Liver (tissue), 3 donors: ENCODE measurements at regions not wholly inside any gene's neighbourhood (a gene's known extent, or its start where the extent isn't known, plus 50 kb on each side); places are given as distances from the start of the nearest gene placed in this dataset.

Experiments
- FOXA1 ChIP-seq: IDR thresholded peaks from 2 replicates; pipeline ENCODE4 v1.6.1; 2016; ENCODE audit warnings: antibody characterized with exemption
- FOXA2 ChIP-seq: IDR thresholded peaks from 2 replicates; pipeline ENCODE4 v1.6.1; 2016; ENCODE audit warnings: antibody characterized with exemption
- GABPA ChIP-seq, 2 donors: IDR thresholded peaks in 1 of 2; conservative IDR thresholded peaks in 1 of 2; 2 replicates each; pipeline ENCODE4 v1.6.1; 2016; ENCODE audit warnings: antibody characterized with exemption in 2 of 2, mild to moderate bottlenecking in 1 of 2, moderate library complexity in 1 of 2
- HNF4A ChIP-seq, 2 donors: conservative IDR thresholded peaks; 2 replicates each; pipeline ENCODE4 v1.6.1; 2016; ENCODE audit warnings: antibody characterized with exemption in 2 of 2, mild to moderate bottlenecking in 2 of 2
- JUND ChIP-seq, 2 donors: IDR thresholded peaks; 2 replicates each; pipeline ENCODE4 v1.6.1; 2016; ENCODE audit warnings: antibody characterized with exemption in 2 of 2
- RAD21 ChIP-seq, 2 donors: IDR thresholded peaks; 2 replicates each; pipeline ENCODE4 v1.6.1; 2016; ENCODE audit warnings: antibody characterized with exemption in 2 of 2, mild to moderate bottlenecking in 2 of 2
- TAF1 ChIP-seq: conservative IDR thresholded peaks from 2 replicates; pipeline ENCODE4 v1.6.1; 2016; ENCODE audit warnings: antibody characterized with exemption, mild to moderate bottlenecking
- YY1 ChIP-seq: IDR thresholded peaks from 2 replicates; pipeline ENCODE4 v1.6.1; 2016; ENCODE audit warnings: antibody characterized with exemption, mild to moderate bottlenecking
- TF ChIP-seq, protein P1 (sequence below): fragments of 150-350 bp; IDR thresholded peaks from 2 replicates; pipeline ENCODE4 v1.5.1; 2017; ENCODE audit warnings: improper control_type of control experiment, low read depth, low read length; ENCODE audit not compliant: missing input control
- TF ChIP-seq, protein P2 (sequence below): IDR thresholded peaks from 2 replicates; pipeline ENCODE4 v1.6.1; 2016; ENCODE audit warnings: antibody characterized with exemption, mild to moderate bottlenecking
- TF ChIP-seq, protein P3 (sequence below): IDR thresholded peaks from 2 replicates; pipeline ENCODE4 v1.6.1; 2016; ENCODE audit warnings: antibody characterized with exemption
- TF ChIP-seq, protein P4 (sequence below): IDR thresholded peaks from 2 replicates; pipeline ENCODE4 v1.6.1; 2016; ENCODE audit warnings: antibody characterized with exemption
- TF ChIP-seq, protein P5 (sequence below): IDR thresholded peaks from 2 replicates; pipeline ENCODE4 v1.6.1; 2016; ENCODE audit warnings: antibody characterized with exemption
- donor health status: healthy.
- donor health status: healthy.

DNA sequence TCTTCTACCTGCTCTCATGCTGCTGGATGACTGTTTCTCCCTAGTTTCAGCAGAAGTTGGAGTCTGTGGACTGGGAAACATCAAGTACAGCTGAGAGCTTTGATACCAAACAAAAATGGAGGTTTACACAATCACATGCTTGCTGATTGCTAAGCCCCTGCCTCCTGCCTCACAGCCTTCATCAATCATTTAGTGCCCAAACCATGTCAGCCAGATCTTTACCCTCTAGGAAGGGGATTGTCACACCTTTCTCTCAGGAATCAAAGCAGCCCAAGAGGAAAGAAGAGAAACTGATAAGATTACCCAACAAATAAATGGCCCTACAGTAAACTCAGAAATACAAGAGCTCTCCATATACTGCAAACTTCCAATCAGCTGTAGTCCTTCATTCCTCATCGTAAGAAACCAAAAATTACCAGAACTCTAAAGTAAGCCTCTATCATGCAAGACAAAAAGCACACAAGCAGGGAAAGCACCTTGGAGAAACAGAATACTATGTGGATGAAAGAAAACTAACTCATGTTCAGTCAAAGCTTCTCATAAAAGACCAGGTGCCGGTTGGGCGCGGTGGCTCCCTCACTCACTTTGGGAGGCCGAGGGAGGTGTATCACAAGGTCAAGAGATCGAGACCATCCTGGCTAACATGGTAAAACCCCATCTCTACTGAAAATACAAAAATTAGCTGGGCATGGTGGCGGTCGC lies 63.6 kb upstream of the RESF1 start:
- TF ChIP-seq, protein P1, sequence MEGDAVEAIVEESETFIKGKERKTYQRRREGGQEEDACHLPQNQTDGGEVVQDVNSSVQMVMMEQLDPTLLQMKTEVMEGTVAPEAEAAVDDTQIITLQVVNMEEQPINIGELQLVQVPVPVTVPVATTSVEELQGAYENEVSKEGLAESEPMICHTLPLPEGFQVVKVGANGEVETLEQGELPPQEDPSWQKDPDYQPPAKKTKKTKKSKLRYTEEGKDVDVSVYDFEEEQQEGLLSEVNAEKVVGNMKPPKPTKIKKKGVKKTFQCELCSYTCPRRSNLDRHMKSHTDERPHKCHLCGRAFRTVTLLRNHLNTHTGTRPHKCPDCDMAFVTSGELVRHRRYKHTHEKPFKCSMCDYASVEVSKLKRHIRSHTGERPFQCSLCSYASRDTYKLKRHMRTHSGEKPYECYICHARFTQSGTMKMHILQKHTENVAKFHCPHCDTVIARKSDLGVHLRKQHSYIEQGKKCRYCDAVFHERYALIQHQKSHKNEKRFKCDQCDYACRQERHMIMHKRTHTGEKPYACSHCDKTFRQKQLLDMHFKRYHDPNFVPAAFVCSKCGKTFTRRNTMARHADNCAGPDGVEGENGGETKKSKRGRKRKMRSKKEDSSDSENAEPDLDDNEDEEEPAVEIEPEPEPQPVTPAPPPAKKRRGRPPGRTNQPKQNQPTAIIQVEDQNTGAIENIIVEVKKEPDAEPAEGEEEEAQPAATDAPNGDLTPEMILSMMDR = no peak
- TF ChIP-seq YY1 = no peak
- no peak for TF ChIP-seq HNF4A (conservative IDR thresholded peaks at IDR 0.05)
- TF ChIP-seq, protein P2, sequence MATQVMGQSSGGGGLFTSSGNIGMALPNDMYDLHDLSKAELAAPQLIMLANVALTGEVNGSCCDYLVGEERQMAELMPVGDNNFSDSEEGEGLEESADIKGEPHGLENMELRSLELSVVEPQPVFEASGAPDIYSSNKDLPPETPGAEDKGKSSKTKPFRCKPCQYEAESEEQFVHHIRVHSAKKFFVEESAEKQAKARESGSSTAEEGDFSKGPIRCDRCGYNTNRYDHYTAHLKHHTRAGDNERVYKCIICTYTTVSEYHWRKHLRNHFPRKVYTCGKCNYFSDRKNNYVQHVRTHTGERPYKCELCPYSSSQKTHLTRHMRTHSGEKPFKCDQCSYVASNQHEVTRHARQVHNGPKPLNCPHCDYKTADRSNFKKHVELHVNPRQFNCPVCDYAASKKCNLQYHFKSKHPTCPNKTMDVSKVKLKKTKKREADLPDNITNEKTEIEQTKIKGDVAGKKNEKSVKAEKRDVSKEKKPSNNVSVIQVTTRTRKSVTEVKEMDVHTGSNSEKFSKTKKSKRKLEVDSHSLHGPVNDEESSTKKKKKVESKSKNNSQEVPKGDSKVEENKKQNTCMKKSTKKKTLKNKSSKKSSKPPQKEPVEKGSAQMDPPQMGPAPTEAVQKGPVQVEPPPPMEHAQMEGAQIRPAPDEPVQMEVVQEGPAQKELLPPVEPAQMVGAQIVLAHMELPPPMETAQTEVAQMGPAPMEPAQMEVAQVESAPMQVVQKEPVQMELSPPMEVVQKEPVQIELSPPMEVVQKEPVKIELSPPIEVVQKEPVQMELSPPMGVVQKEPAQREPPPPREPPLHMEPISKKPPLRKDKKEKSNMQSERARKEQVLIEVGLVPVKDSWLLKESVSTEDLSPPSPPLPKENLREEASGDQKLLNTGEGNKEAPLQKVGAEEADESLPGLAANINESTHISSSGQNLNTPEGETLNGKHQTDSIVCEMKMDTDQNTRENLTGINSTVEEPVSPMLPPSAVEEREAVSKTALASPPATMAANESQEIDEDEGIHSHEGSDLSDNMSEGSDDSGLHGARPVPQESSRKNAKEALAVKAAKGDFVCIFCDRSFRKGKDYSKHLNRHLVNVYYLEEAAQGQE = no peak
- TF ChIP-seq, protein P3, sequence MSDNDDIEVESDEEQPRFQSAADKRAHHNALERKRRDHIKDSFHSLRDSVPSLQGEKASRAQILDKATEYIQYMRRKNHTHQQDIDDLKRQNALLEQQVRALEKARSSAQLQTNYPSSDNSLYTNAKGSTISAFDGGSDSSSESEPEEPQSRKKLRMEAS = no peak
- TF ChIP-seq TAF1 = no peak
- TF ChIP-seq JUND (IDR thresholded peaks at IDR 0.05) = no peak
- TF ChIP-seq GABPA (IDR thresholded peaks at IDR 0.05 in 1 of 2, conservative IDR thresholded peaks at IDR 0.05 in 1 of 2) = no peak
- no peak for TF ChIP-seq FOXA1
- TF ChIP-seq, protein P4, sequence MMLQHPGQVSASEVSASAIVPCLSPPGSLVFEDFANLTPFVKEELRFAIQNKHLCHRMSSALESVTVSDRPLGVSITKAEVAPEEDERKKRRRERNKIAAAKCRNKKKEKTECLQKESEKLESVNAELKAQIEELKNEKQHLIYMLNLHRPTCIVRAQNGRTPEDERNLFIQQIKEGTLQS = no peak
- TF ChIP-seq RAD21 (IDR thresholded peaks at IDR 0.05) = no peak
- TF ChIP-seq FOXA2 = no peak
- TF ChIP-seq, protein P5, sequence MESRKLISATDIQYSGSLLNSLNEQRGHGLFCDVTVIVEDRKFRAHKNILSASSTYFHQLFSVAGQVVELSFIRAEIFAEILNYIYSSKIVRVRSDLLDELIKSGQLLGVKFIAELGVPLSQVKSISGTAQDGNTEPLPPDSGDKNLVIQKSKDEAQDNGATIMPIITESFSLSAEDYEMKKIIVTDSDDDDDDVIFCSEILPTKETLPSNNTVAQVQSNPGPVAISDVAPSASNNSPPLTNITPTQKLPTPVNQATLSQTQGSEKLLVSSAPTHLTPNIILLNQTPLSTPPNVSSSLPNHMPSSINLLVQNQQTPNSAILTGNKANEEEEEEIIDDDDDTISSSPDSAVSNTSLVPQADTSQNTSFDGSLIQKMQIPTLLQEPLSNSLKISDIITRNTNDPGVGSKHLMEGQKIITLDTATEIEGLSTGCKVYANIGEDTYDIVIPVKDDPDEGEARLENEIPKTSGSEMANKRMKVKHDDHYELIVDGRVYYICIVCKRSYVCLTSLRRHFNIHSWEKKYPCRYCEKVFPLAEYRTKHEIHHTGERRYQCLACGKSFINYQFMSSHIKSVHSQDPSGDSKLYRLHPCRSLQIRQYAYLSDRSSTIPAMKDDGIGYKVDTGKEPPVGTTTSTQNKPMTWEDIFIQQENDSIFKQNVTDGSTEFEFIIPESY = no peak
